B cell (primary cell): ENCODE measurements at regions not wholly inside any gene's neighbourhood (a gene's known extent, or its start where the extent isn't known, plus 50 kb on each side); places are given as distances from the start of the nearest gene placed in this dataset.

ENCODE experiments used
- ATAC-seq: fragments of 200-7000 bp; cut with Tn5 transposase; one replicate; pipeline ENCODE4 v1.10.0; 2021; ENCODE audit warnings: low read depth, mild to moderate bottlenecking, moderate number of reproducible peaks, moderate library complexity
- CTCF ChIA-PET: fragments of 350-600 bp; sonication (Branson Sonifier 250); formaldehyde crosslinking; loops from one replicate; lab custom pipeline; 2021; ENCODE audit warnings: antibody characterized with exemption, inconsistent platforms; lab: Charles Lee
- POLR2A ChIA-PET: fragments of 350-600 bp; sonication (Branson Sonifier 250); formaldehyde crosslinking; loops from one replicate; lab custom pipeline; 2021; ENCODE audit warnings: antibody characterized with exemption; lab: Charles Lee
- DNase-seq: peaks from one replicate; pipeline ENCODE4 v3.0.0; 2013
- H2AFZ ChIP-seq: 2 replicates; pipeline ENCODE4 v1.6.1; 2012; ENCODE audit warnings: mild to moderate bottlenecking, low read depth, low read length; ENCODE audit not compliant: insufficient read depth, poor library complexity, severe bottlenecking
- H3K27ac ChIP-seq, 2 donors: 1 replicate in 1 of 2; 2 replicates in 1 of 2; pipeline ENCODE4 v1.5.1; 2012 to 2013; ENCODE audit warnings: low read length in 2 of 2, mild to moderate bottlenecking in 2 of 2, moderate library complexity in 1 of 2
- H3K27me3 ChIP-seq, 4 experiments: fragments of 200-600 bp in 1 of 4; sonication (generic) in 1 of 4; replicated peaks in 1 of 4; 1 replicate in 2 of 4; 2 replicates in 2 of 4; pipeline versions ENCODE4 v1.6.1 to v1.7.0; 2013 to 2016; ENCODE audit warnings: low read length in 3 of 4, mild to moderate bottlenecking in 2 of 4, mixed read lengths in 1 of 4, moderate library complexity in 1 of 4; ENCODE audit not compliant: insufficient read depth in 4 of 4, control insufficient read depth in 3 of 4; ENCODE audit errors: control extremely low read depth in 1 of 4
- H3K36me3 ChIP-seq, 2 experiments: replicated peaks in 1 of 2; 1 replicate in 1 of 2; 2 replicates in 1 of 2; pipeline versions ENCODE4 v1.6.1 to v1.7.1; 2013; ENCODE audit warnings: low read length in 1 of 2; ENCODE audit not compliant: insufficient read depth in 2 of 2, control insufficient read depth in 1 of 2; ENCODE audit errors: control extremely low read depth in 1 of 2, extremely low read depth in 1 of 2
- H3K4me1 ChIP-seq, 2 donors: fragments of 200-600 bp in 1 of 2; sonication (generic) in 1 of 2; 1 replicate in 1 of 2; 2 replicates in 1 of 2; pipeline versions ENCODE4 v1.5.1 to v1.6.1; 2013 to 2017; ENCODE audit warnings: low read length in 2 of 2; ENCODE audit not compliant: control insufficient read depth in 2 of 2, insufficient read depth in 2 of 2
- H3K4me2 ChIP-seq: replicated peaks from 2 replicates; pipeline ENCODE3; 2012; ENCODE audit warnings: mild to moderate bottlenecking, low read depth, low read length; ENCODE audit not compliant: poor library complexity, severe bottlenecking
- H3K4me3 ChIP-seq, 5 experiments: fragments of 200-600 bp in 1 of 5; sonication (generic) in 1 of 5; 1 replicate in 3 of 5; 2 replicates in 2 of 5; pipeline versions ENCODE4 v1.5.1 to v1.7.0; 2011 to 2016; ENCODE audit warnings: low read length in 4 of 5, mild to moderate bottlenecking in 4 of 5, low read depth in 2 of 5, control low read depth in 1 of 5, moderate library complexity in 1 of 5; ENCODE audit not compliant: insufficient read depth in 1 of 5; ENCODE audit errors: control extremely low read depth in 1 of 5, extremely low read depth in 1 of 5
- H3K79me2 ChIP-seq: fragments of 200-600 bp; sonication (generic); one replicate; pipeline ENCODE4 v1.6.0; 2016; ENCODE audit warnings: low read length; ENCODE audit not compliant: control insufficient read depth, insufficient read depth
- H3K9ac ChIP-seq: fragments of 200-600 bp; sonication (generic); 2 replicates; pipeline ENCODE4 v1.6.1; 2017; ENCODE audit warnings: mild to moderate bottlenecking, low read length, moderate library complexity
- H3K9me3 ChIP-seq, 3 donors: one replicate each; pipeline versions ENCODE4 v1.6.1 to v1.7.1; 2013; ENCODE audit warnings: low read length in 2 of 3; ENCODE audit not compliant: control insufficient read depth in 2 of 3, insufficient read depth in 1 of 3; ENCODE audit errors: control extremely low read depth in 1 of 3
- H4K20me1 ChIP-seq: 2 replicates; pipeline ENCODE4 v1.6.0; 2012; ENCODE audit warnings: mild to moderate bottlenecking, low read length; ENCODE audit not compliant: insufficient read depth, control insufficient read depth, poor library complexity, severe bottlenecking
- H3K27ac Mint-ChIP-seq: one replicate; pipeline ENCODE4 v1.8.0; 2021; ENCODE audit warnings: mixed read lengths
- H3K27me3 Mint-ChIP-seq: one replicate; pipeline ENCODE4 v1.8.0; 2021; ENCODE audit warnings: mixed read lengths
- H3K4me1 Mint-ChIP-seq: one replicate; pipeline ENCODE4 v1.8.0; 2021; ENCODE audit warnings: mixed read lengths
- H3K4me3 Mint-ChIP-seq: one replicate; pipeline ENCODE4 v1.8.0; 2021; ENCODE audit warnings: mixed read lengths
- H3K9me3 Mint-ChIP-seq: one replicate; pipeline ENCODE4 v1.8.0; 2022; ENCODE audit warnings: mixed read lengths; ENCODE audit not compliant: insufficient read depth
- EZH2 ChIP-seq: IDR thresholded peaks from 2 replicates; pipeline ENCODE4 v1.6.1; 2012; ENCODE audit warnings: borderline replicate concordance, low read depth, mild to moderate bottlenecking, moderate library complexity, low read length; ENCODE audit not compliant: insufficient read depth, poor library complexity, severe bottlenecking
- WGBS: methylation state at CpG from one replicate; pipeline ENCODE4 v1.1.5; 2013; ENCODE audit warnings: missing lambda C conversion rate; ENCODE audit not compliant: insufficient coverage; 5-methylcytosine and 5-hydroxymethylcytosine counted together
- intact Hi-C: fragments of 100-400 bp; cut with micrococcal nuclease; formaldehyde crosslinking; loops from one replicate; pipeline ENCODE4 v1.10.0; 2022
- TF ChIP-seq, protein P1 (sequence below): fragments of 200-600 bp; IDR thresholded peaks from one replicate; pipeline ENCODE4 v1.8.0; 2022; ENCODE audit warnings: antibody characterized with exemption, mild to moderate bottlenecking

DNA sequence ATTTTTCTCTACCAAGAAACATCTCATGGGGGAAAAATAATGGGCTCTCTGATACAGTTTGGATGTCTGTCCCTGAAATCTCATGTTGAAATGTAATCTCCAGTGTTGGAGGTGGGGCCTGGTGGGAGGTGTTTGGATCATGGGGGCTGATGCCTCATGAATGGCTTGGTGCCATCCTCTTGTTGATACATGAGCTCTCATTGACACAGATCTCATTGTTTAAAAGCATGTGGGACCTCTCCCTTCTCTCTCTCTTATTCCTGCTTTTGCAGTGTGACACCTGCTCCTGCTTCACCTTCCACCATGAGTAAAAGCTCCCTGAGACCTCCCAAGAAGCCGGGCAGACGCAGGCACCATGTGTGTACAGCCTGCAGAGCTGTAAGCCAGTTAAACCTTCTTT is 332.5 kb upstream of the NRIP1 start:
- no peak overlapping the region for H3K27ac ChIP-seq
- no peak overlapping the region for H3K4me3 ChIP-seq
- no peak overlapping the region for H3K4me3 Mint-ChIP-seq
- no peak for TF ChIP-seq EZH2
- TF ChIP-seq, protein P1, sequence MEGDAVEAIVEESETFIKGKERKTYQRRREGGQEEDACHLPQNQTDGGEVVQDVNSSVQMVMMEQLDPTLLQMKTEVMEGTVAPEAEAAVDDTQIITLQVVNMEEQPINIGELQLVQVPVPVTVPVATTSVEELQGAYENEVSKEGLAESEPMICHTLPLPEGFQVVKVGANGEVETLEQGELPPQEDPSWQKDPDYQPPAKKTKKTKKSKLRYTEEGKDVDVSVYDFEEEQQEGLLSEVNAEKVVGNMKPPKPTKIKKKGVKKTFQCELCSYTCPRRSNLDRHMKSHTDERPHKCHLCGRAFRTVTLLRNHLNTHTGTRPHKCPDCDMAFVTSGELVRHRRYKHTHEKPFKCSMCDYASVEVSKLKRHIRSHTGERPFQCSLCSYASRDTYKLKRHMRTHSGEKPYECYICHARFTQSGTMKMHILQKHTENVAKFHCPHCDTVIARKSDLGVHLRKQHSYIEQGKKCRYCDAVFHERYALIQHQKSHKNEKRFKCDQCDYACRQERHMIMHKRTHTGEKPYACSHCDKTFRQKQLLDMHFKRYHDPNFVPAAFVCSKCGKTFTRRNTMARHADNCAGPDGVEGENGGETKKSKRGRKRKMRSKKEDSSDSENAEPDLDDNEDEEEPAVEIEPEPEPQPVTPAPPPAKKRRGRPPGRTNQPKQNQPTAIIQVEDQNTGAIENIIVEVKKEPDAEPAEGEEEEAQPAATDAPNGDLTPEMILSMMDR, result no peak
- WGBS, result 100% methylated on average over 1 of the region's 2 CpGs
- no peak overlapping the region for H3K27ac Mint-ChIP-seq
- no peaks in the 10 kb centered on the region for H4K20me1 ChIP-seq
- no peak overlapping the region for H3K9ac ChIP-seq
- ChIA-PET CTCF (no interaction called here), POLR2A (no interaction called here)
- intact Hi-C loops, result no loop called here
- ATAC-seq, result no peak
- H3K79me2 ChIP-seq, result no peaks in the 10 kb centered on the region
- no peak for DNase-seq
- no peaks in the 10 kb centered on the region for H3K27me3 Mint-ChIP-seq
- H3K9me3 Mint-ChIP-seq, result no peaks in the 10 kb centered on the region
- no peaks in the 10 kb centered on the region for H3K27me3 ChIP-seq
- no peaks in the 10 kb centered on the region for H3K9me3 ChIP-seq
- no peaks in the 10 kb centered on the region for H3K36me3 ChIP-seq
- H3K4me1 ChIP-seq, result no peaks in the 10 kb centered on the region
- no peak overlapping the region for H2AFZ ChIP-seq
- no peak overlapping the region for H3K4me2 ChIP-seq
- no peaks in the 10 kb centered on the region for H3K4me1 Mint-ChIP-seq

DNA sequence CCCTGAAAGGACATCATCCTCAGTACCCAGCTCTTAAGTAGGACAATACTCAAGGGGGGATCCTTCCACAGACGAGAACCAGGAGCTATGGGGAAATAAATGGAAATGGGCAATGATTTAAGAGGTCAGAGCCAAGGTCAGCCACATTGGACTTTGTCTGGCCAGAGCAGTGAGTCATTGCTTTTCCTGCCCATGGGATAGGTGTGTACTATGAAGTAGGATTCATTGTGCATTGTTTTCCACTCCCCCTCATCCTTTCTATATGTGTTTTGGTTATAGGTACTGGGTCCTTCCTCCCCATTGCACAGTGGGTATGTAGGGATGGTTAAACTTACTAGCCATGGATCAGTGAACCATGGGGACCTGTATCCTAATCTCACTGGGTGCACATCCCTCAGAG is 328.9 kb upstream of the USP25 start:
- H3K4me2 ChIP-seq, result no peak overlapping the region
- H3K4me1 ChIP-seq, result no peaks in the 10 kb centered on the region
- H3K4me3 Mint-ChIP-seq, result no peak overlapping the region
- CTCF ChIA-PET, result no interaction called here
- POLR2A ChIA-PET, result no interaction called here
- no peak overlapping the region for H3K9ac ChIP-seq
- H2AFZ ChIP-seq, result no peak overlapping the region
- no peak overlapping the region for H3K4me3 ChIP-seq
- H3K4me1 Mint-ChIP-seq, result no peaks in the 10 kb centered on the region
- H3K36me3 ChIP-seq, result no peaks in the 10 kb centered on the region
- DNase-seq (no peak), ATAC-seq (no peak)
- no peak overlapping the region for H3K27ac Mint-ChIP-seq
- no peaks in the 10 kb centered on the region for H3K9me3 ChIP-seq
- TF ChIP-seq, protein P1, result no peak
- no peak for TF ChIP-seq EZH2
- no peaks in the 10 kb centered on the region for H3K9me3 Mint-ChIP-seq
- H3K27me3 ChIP-seq, result no peaks in the 10 kb centered on the region
- intact Hi-C loops, result no loop called here
- no peaks in the 10 kb centered on the region for H4K20me1 ChIP-seq
- no peak overlapping the region for H3K27ac ChIP-seq
- no peaks in the 10 kb centered on the region for H3K27me3 Mint-ChIP-seq
- no peaks in the 10 kb centered on the region for H3K79me2 ChIP-seq
- 83% methylated on average over 1 of the region's 1 CpG for WGBS
